Activated T-helper 17 cell treated with anti-CD3 and anti-CD28 coated beads, Interleukin-2, amount 50 U/mL, for 72 hours (primary cell): ENCODE measurements at regions not wholly inside any gene's neighbourhood (a gene's known extent, or its start where the extent isn't known, plus 50 kb on each side); places are given as distances from the start of the nearest gene placed in this dataset.

Source experiments
- ATAC-seq: fragments of 150-1000 bp; cut with Tn5 transposase; replicated peaks from 2 replicates; pipeline ENCODE4 v1.10.0; 2021; ENCODE audit warnings: mild to moderate bottlenecking, moderate library complexity
- H3K27ac Mint-ChIP-seq: one replicate; pipeline ENCODE4 v1.8.0; 2022; ENCODE audit warnings: mixed read lengths
- H3K27me3 Mint-ChIP-seq: one replicate; pipeline ENCODE4 v1.8.0; 2022; ENCODE audit warnings: mixed read lengths
- H3K36me3 Mint-ChIP-seq: one replicate; pipeline ENCODE4 v1.8.0; 2022; ENCODE audit warnings: low read depth, mild to moderate bottlenecking, mixed read lengths
- H3K4me1 Mint-ChIP-seq: one replicate; pipeline ENCODE4 v1.8.0; 2022; ENCODE audit warnings: mixed read lengths
- H3K4me3 Mint-ChIP-seq: one replicate; pipeline ENCODE4 v1.8.0; 2022; ENCODE audit warnings: mild to moderate bottlenecking, mixed read lengths
- H3K9me3 Mint-ChIP-seq: one replicate; pipeline ENCODE4 v1.8.0; 2022; ENCODE audit warnings: mixed read lengths

DNA sequence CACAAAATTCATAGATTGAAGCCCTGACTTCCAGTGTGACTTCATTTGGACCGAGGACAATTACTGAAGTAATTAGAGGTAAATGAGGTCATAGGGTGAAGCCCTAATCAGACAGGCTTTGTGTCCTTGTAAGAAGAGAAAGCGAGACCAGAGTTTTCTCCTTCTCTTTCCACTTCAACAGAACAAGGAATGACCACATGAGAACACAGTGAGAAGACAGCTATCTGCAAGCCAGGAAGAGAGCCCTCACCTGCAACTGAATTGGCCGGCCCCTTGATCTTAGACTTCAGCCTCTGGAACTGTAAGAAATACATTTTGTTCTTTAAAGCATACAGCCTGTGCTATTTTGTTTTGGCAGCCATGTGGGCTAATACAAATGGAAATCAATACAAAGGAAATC is 67.1 kb upstream of the PRKG2 start:
- Mint-ChIP-seq H3K36me3 (no peaks in the 10 kb centered on the region), H3K9me3 (no peaks in the 10 kb centered on the region), H3K4me1 (no peaks in the 10 kb centered on the region), H3K27me3 (peaks cover 10% of the 10 kb centered on the region), H3K27ac (no peak overlapping the region), H3K4me3 (no peak overlapping the region)
- ATAC-seq, result no peak

DNA sequence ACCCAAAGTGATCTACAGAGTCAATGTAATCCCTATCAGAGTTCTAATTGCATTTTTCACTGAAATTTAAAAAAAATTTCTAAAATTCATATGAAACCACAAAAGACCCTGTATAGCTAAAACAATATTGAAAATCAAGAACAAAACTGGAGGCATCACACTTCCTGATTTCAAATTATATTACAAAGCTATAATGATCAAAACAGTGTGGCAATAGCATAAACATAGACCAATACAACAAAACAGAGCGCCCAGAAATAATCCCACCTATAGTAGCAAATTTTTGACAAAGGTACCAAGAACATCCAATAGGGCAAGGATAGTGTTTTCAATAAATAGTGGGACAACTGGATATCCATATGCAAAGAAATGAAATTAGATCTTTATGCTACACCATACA is 59.4 kb upstream of the PRKG2 start:
- Mint-ChIP-seq H3K36me3 (no peaks in the 10 kb centered on the region), H3K9me3 (peaks cover 15% of the 10 kb centered on the region), H3K4me3 (no peak overlapping the region), H3K27ac (no peak overlapping the region), H3K27me3 (peaks cover 4% of the 10 kb centered on the region), H3K4me1 (no peaks in the 10 kb centered on the region)
- ATAC-seq, result no peak

DNA sequence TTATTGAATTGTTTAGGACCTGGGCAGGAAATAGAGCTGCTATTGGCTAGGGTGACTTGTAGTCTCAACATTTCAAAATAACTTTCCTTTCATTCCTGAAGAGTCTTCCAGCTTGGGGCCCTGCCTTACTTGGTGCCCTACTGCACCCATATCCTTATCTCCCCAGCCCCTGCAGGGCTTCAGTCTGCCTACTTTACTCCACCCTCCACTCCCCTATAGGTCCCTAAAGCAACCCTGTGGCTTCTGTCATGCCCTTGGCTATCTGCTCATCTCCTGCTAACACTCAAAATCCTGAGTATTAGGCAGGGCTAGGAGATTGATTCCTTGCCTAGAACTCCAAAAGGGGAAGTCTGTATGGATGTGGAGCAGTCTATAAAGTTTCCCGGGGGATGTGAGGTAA is 57.6 kb upstream of the PRKG2 start:
- H3K9me3 Mint-ChIP-seq, result peaks cover 16% of the 10 kb centered on the region
- H3K36me3 Mint-ChIP-seq, result no peaks in the 10 kb centered on the region
- ATAC-seq, result no peak
- H3K4me1 Mint-ChIP-seq, result no peaks in the 10 kb centered on the region
- no peak overlapping the region for H3K4me3 Mint-ChIP-seq
- H3K27me3 Mint-ChIP-seq, result peaks cover 4% of the 10 kb centered on the region
- H3K27ac Mint-ChIP-seq, result no peak overlapping the region
